ENCODE measurements at regions not wholly inside any gene's neighbourhood (a gene's known extent, or its start where the extent isn't known, plus 50 kb on each side); places are given as distances from the start of the nearest gene placed in this dataset.
"Not testable (repeated sequence)": the region's sequence is repeated elsewhere in the genome, so short reads cannot be mapped to it uniquely, and the experiment has no call there.

GRCh38 chr1:109857702-109858101 is 52.9 kb upstream of the CSF1 start:
- H3K4me2 ChIP-seq (ENCODE audit: low read length); H3K9me3 ChIP-seq (ENCODE audit: insufficient read depth, low read length); H3K9ac ChIP-seq (ENCODE audit: low read length); H2AFZ ChIP-seq (ENCODE audit: low read depth, low read length); H3K4me1 ChIP-seq (ENCODE audit: low read length); H3K27me3 ChIP-seq (ENCODE audit: low read depth, low read length); H3K4me3 ChIP-seq (ENCODE audit: low read length); H3K27ac ChIP-seq (ENCODE audit: low read length); H3K36me3 ChIP-seq (replicated peaks; ENCODE audit: low read depth, low read length); H4K20me1 ChIP-seq (ENCODE audit: insufficient read depth, low read length); H3K79me2 ChIP-seq (ENCODE audit: low read length): not testable (repeated sequence)

- not testable (repeated sequence) for H3K9me3 ChIP-seq (ENCODE audit: insufficient read depth, low read length); H2AFZ ChIP-seq (ENCODE audit: low read depth, low read length); H3K36me3 ChIP-seq (replicated peaks; ENCODE audit: low read depth, low read length); H3K27ac ChIP-seq (ENCODE audit: low read length); H3K27me3 ChIP-seq (ENCODE audit: low read depth, low read length); H3K4me3 ChIP-seq (ENCODE audit: low read length); H3K9ac ChIP-seq (ENCODE audit: low read length); H3K4me1 ChIP-seq (ENCODE audit: low read length); H3K4me2 ChIP-seq (ENCODE audit: low read length); H3K79me2 ChIP-seq (ENCODE audit: low read length); H4K20me1 ChIP-seq (ENCODE audit: insufficient read depth, low read length)
Measured at GRCh38 chr1:109855986-109856385, 54.7 kb upstream of the CSF1 start.

GRCh38 chr1:109853972-109854371 is 56.7 kb upstream of the CSF1 start:
- H3K4me1 ChIP-seq (ENCODE audit: low read length); H3K9me3 ChIP-seq (ENCODE audit: insufficient read depth, low read length); H2AFZ ChIP-seq (ENCODE audit: low read depth, low read length); H3K4me2 ChIP-seq (ENCODE audit: low read length); H3K27ac ChIP-seq (ENCODE audit: low read length); H3K79me2 ChIP-seq (ENCODE audit: low read length); H3K9ac ChIP-seq (ENCODE audit: low read length); H3K36me3 ChIP-seq (replicated peaks; ENCODE audit: low read depth, low read length); H3K4me3 ChIP-seq (ENCODE audit: low read length); H3K27me3 ChIP-seq (ENCODE audit: low read depth, low read length); H4K20me1 ChIP-seq (ENCODE audit: insufficient read depth, low read length): not testable (repeated sequence)

GRCh38 chr1:109852221-109853015 is 58.2 kb upstream of the CSF1 start:
- not testable (repeated sequence) for H3K79me2 ChIP-seq (ENCODE audit: low read length); H3K4me2 ChIP-seq (ENCODE audit: low read length); H3K4me1 ChIP-seq (ENCODE audit: low read length); H3K4me3 ChIP-seq (ENCODE audit: low read length); H4K20me1 ChIP-seq (ENCODE audit: insufficient read depth, low read length); H2AFZ ChIP-seq (ENCODE audit: low read depth, low read length); H3K9ac ChIP-seq (ENCODE audit: low read length); H3K27me3 ChIP-seq (ENCODE audit: low read depth, low read length); H3K36me3 ChIP-seq (replicated peaks; ENCODE audit: low read depth, low read length); H3K27ac ChIP-seq (ENCODE audit: low read length); H3K9me3 ChIP-seq (ENCODE audit: insufficient read depth, low read length)

- Histone ChIP-seq H3K9me3 (ENCODE audit: insufficient read depth, low read length) (no peaks in the 10 kb centered on the region), H3K9ac (ENCODE audit: low read length) (no peak overlapping the region), H4K20me1 (ENCODE audit: insufficient read depth, low read length) (no peaks in the 10 kb centered on the region), H3K36me3 (replicated peaks; ENCODE audit: low read depth, low read length) (no peaks in the 10 kb centered on the region), H3K4me2 (ENCODE audit: low read length) (no peak overlapping the region), H3K79me2 (ENCODE audit: low read length) (no peaks in the 10 kb centered on the region), H2AFZ (ENCODE audit: low read depth, low read length) (no peak overlapping the region), H3K27me3 (ENCODE audit: low read depth, low read length) (no peaks in the 10 kb centered on the region), H3K4me1 (ENCODE audit: low read length) (no peaks in the 10 kb centered on the region), H3K27ac (ENCODE audit: low read length) (no peak overlapping the region), H3K4me3 (ENCODE audit: low read length) (no peak overlapping the region)
- TF ChIP-seq CTCF (IDR thresholded peaks at IDR 0.05; ENCODE audit: low read depth, low read length): no peak
- no peak for TF ChIP-seq EZH2phosphoT487 (IDR thresholded peaks at IDR 0.05; ENCODE audit: low read depth)
Measured at GRCh38 chr1:109850827-109851226, 59.8 kb upstream of the CSF1 start.

GRCh38 chr1:109850194-109850593 is 60.5 kb upstream of the CSF1 start:
- no peaks in the 10 kb centered on the region for H4K20me1 ChIP-seq (ENCODE audit: insufficient read depth, low read length)
- no peak overlapping the region for H2AFZ ChIP-seq (ENCODE audit: low read depth, low read length)
- no peaks in the 10 kb centered on the region for H3K4me1 ChIP-seq (ENCODE audit: low read length)
- no peaks in the 10 kb centered on the region for H3K36me3 ChIP-seq (replicated peaks; ENCODE audit: low read depth, low read length)
- no peak overlapping the region for H3K9ac ChIP-seq (ENCODE audit: low read length)
- no peaks in the 10 kb centered on the region for H3K79me2 ChIP-seq (ENCODE audit: low read length)
- TF ChIP-seq CTCF (IDR thresholded peaks at IDR 0.05; ENCODE audit: low read depth, low read length) (no peak), EZH2phosphoT487 (IDR thresholded peaks at IDR 0.05; ENCODE audit: low read depth) (no peak)
- H3K4me3 ChIP-seq (ENCODE audit: low read length): no peak overlapping the region
- no peaks in the 10 kb centered on the region for H3K27me3 ChIP-seq (ENCODE audit: low read depth, low read length)
- H3K4me2 ChIP-seq (ENCODE audit: low read length): no peak overlapping the region
- H3K9me3 ChIP-seq (ENCODE audit: insufficient read depth, low read length): no peaks in the 10 kb centered on the region
- no peak overlapping the region for H3K27ac ChIP-seq (ENCODE audit: low read length)

All from OCI-LY3 (cell line).